HEK293T (cell line): ENCODE measurements at regions not wholly inside any gene's neighbourhood (a gene's known extent, or its start where the extent isn't known, plus 50 kb on each side); places are given as distances from the start of the nearest gene placed in this dataset.
"Not testable (repeated sequence)": the region's sequence is repeated elsewhere in the genome, so short reads cannot be mapped to it uniquely, and the experiment has no call there.

Source experiments
- CTCF ChIA-PET: fragments of 350-600 bp; formaldehyde crosslinking; extraction: SDS; loops from one replicate; lab custom pipeline; 2021; ENCODE audit warnings: antibody characterized with exemption, inconsistent platforms; lab: Yijun Ruan, JAX
- POLR2A ChIA-PET: fragments of 350-600 bp; formaldehyde crosslinking; extraction: SDS; loops from one replicate; lab custom pipeline; 2020; ENCODE audit warnings: antibody characterized with exemption, inconsistent platforms; lab: Yijun Ruan, JAX
- DNase-seq: peaks from one replicate; pipeline ENCODE4 v3.0.0; 2012; ENCODE audit warnings: mixed read lengths; ENCODE audit errors: extremely low spot score
- ARNT ChIP-seq: fragments of 450-650 bp; IDR thresholded peaks from 2 replicates; pipeline ENCODE4 v1.6.1; 2017; ENCODE audit warnings: mild to moderate bottlenecking
- BHLHE40 ChIP-seq: fragments of 450-650 bp; IDR thresholded peaks from 2 replicates; pipeline ENCODE4 v1.6.1; 2016; ENCODE audit warnings: mild to moderate bottlenecking, moderate library complexity, borderline replicate concordance
- CTBP1 ChIP-seq: fragments of 450-650 bp; IDR thresholded peaks from 2 replicates; pipeline ENCODE4 v1.6.1; 2016; ENCODE audit warnings: borderline replicate concordance
- ELF4 ChIP-seq: fragments of 450-650 bp; IDR thresholded peaks from 2 replicates; pipeline ENCODE4 v1.6.1; 2017; ENCODE audit warnings: antibody characterized with exemption
- FOXA1 ChIP-seq: fragments of 450-650 bp; IDR thresholded peaks from 2 replicates; pipeline ENCODE4 v1.6.1; 2016; ENCODE audit warnings: mild to moderate bottlenecking
- FOXK2 ChIP-seq: fragments of 450-650 bp; IDR thresholded peaks from 2 replicates; pipeline ENCODE4 v1.6.1; 2016; ENCODE audit warnings: mild to moderate bottlenecking
- FOXM1 ChIP-seq: fragments of 450-650 bp; IDR thresholded peaks from 2 replicates; pipeline ENCODE4 v1.6.1; 2017; ENCODE audit warnings: mild to moderate bottlenecking, borderline replicate concordance
- HDGF ChIP-seq: fragments of 450-650 bp; IDR thresholded peaks from 2 replicates; pipeline ENCODE4 v1.6.1; 2017; ENCODE audit warnings: antibody characterized with exemption, borderline replicate concordance
- L3MBTL2 ChIP-seq: fragments of 450-650 bp; conservative IDR thresholded peaks from 2 replicates; pipeline ENCODE4 v1.6.1; 2016; ENCODE audit warnings: mild to moderate bottlenecking
- LEF1 ChIP-seq: fragments of 450-650 bp; IDR thresholded peaks from 2 replicates; pipeline ENCODE4 v1.6.1; 2017; ENCODE audit warnings: mild to moderate bottlenecking, borderline replicate concordance
- NFRKB ChIP-seq: fragments of 450-650 bp; IDR thresholded peaks from 2 replicates; pipeline ENCODE4 v1.6.1; 2016; ENCODE audit warnings: mild to moderate bottlenecking, moderate library complexity
- PKNOX1 ChIP-seq: fragments of 450-650 bp; IDR thresholded peaks from 2 replicates; pipeline ENCODE4 v1.6.1; 2016
- SP1 ChIP-seq: fragments of 450-650 bp; IDR thresholded peaks from 2 replicates; pipeline ENCODE4 v1.6.1; 2017
- SUZ12 ChIP-seq: fragments of 450-650 bp; IDR thresholded peaks from 2 replicates; pipeline ENCODE4 v1.6.1; 2016; ENCODE audit warnings: mild to moderate bottlenecking
- TARDBP ChIP-seq: fragments of 450-650 bp; IDR thresholded peaks from 2 replicates; pipeline ENCODE4 v1.6.1; 2016
- ZNF384 ChIP-seq: fragments of 450-650 bp; IDR thresholded peaks from 2 replicates; pipeline ENCODE4 v1.6.1; 2016

- CTCF ChIA-PET: not testable (repeated sequence)
Observed at GRCh38 chr15:21357056-21357455, 83.2 kb downstream of the POTEB3 start.

GRCh38 chr15:21355944-21356343 is 84.4 kb downstream of the POTEB3 start:
- POLR2A ChIA-PET, DNase-seq, CTCF ChIA-PET: not testable (repeated sequence)

More at GRCh38 chr15:21357056-21357455, 83.2 kb downstream of the POTEB3 start:
- POLR2A ChIA-PET, DNase-seq: not testable (repeated sequence)

GRCh38 chr15:21354597-21354996 is 85.7 kb downstream of the POTEB3 start:
- CTCF ChIA-PET, DNase-seq, POLR2A ChIA-PET: not testable (repeated sequence)

- POLR2A ChIA-PET, CTCF ChIA-PET, DNase-seq: not testable (repeated sequence)
Observed at GRCh38 chr15:21352670-21353318, 87.5 kb downstream of the POTEB3 start.

GRCh38 chr15:21344960-21345359 is 95.3 kb downstream of the POTEB3 start:
- POLR2A ChIA-PET, DNase-seq, CTCF ChIA-PET: not testable (repeated sequence)

GRCh38 chr15:21344500-21344899 is 95.8 kb downstream of the POTEB3 start:
- POLR2A ChIA-PET, DNase-seq, CTCF ChIA-PET: not testable (repeated sequence)

- DNase-seq, POLR2A ChIA-PET, CTCF ChIA-PET: not testable (repeated sequence)
Observed at GRCh38 chr15:21337028-21337427, 103.3 kb downstream of the POTEB3 start.

- CTCF ChIA-PET, POLR2A ChIA-PET, DNase-seq: not testable (repeated sequence)
Observed at GRCh38 chr15:21324720-21325460, 115.4 kb downstream of the POTEB3 start.

- CTCF ChIA-PET: interaction anchor here (0.6 kb wide), 4 partner anchors 10 to 613 kb away, joined by 3 to 5 read pairs (median 3); no protein-coding TSS in a partner anchor
- DNase-seq, POLR2A ChIA-PET: not testable (repeated sequence)
Observed at GRCh38 chr15:21284353-21284752, 155.9 kb downstream of the POTEB3 start.

- DNase-seq, POLR2A ChIA-PET, CTCF ChIA-PET: not testable (repeated sequence)
Observed at GRCh38 chr15:21283210-21283609, 157.1 kb downstream of the POTEB3 start.

GRCh38 chr15:21280272-21280671 is 160.0 kb downstream of the POTEB3 start:
- POLR2A ChIA-PET, DNase-seq, CTCF ChIA-PET: not testable (repeated sequence)

GRCh38 chr15:21272176-21272982 is 167.9 kb downstream of the POTEB3 start:
- CTCF ChIA-PET: interaction anchor here (1.1 kb wide), 1 partner anchor 12 kb away, joined by 3 read pairs; no protein-coding TSS in a partner anchor
- DNase-seq, POLR2A ChIA-PET: not testable (repeated sequence)

GRCh38 chr15:21271566-21271965 is 168.7 kb downstream of the POTEB3 start:
- CTCF ChIA-PET: no interaction called here
- POLR2A ChIA-PET: no interaction called here
- TF ChIP-seq ELF4 (no peak), NFRKB (no peak), CTBP1 (no peak), HDGF (no peak), ARNT (no peak), PKNOX1 (no peak), SUZ12 (no peak), TARDBP (no peak), FOXM1 (no peak), BHLHE40 (no peak), ZNF384 (no peak), FOXA1 (no peak), L3MBTL2 (no peak), SP1 (no peak), LEF1 (no peak), FOXK2 (no peak)
- DNase-seq: no peak
